ENCODE measurements at regions not wholly inside any gene's neighbourhood (a gene's known extent, or its start where the extent isn't known, plus 50 kb on each side); places are given as distances from the start of the nearest gene placed in this dataset.

GRCh38 chr11:100619484-100619883, 67.6 kb upstream of the ARHGAP42 start:
- ChIA-PET CTCF (no interaction called here), POLR2A (ENCODE audit: low non-redundant PET) (no interaction called here)
- Histone ChIP-seq H3K36me3 (ENCODE audit: insufficient read depth, low read length, poor library complexity, severe bottlenecking) (no peaks in the 10 kb centered on the region), H3K27me3 (replicated peaks; ENCODE audit: insufficient read depth, low read depth, low read length, poor library complexity) (no peaks in the 10 kb centered on the region), H3K4me1 (ENCODE audit: insufficient read depth, low read length, poor library complexity, severe bottlenecking) (no peaks in the 10 kb centered on the region), H3K9me3 (ENCODE audit: low read depth, low read length, poor library complexity, severe bottlenecking) (peaks cover 10% of the 10 kb centered on the region), H3K4me3 (ENCODE audit: low read depth, low read length, poor library complexity, severe bottlenecking) (no peak overlapping the region), H3K27ac (ENCODE audit: low read depth, low read length, poor library complexity, severe bottlenecking) (no peak overlapping the region)
- DNase-seq (ENCODE audit: low spot score): peak; percentile 33
- intact Hi-C loops (cut with micrococcal nuclease; ENCODE audit: unreplicated experiment): no loop called here
- TF ChIP-seq EZH2 (IDR thresholded peaks at IDR 0.05; ENCODE audit: borderline replicate concordance, low read depth, low read length, poor library complexity, severe bottlenecking) (no peak), CTCF (conservative IDR thresholded peaks at IDR 0.05; ENCODE audit: low read depth, low read length) (no peak)
- BruUV-seq (replicated peaks): no TSS peak

GRCh38 chr11:100622404-100622803, 64.7 kb upstream of the ARHGAP42 start:
- CTCF ChIA-PET: no interaction called here
- intact Hi-C loops (cut with micrococcal nuclease; ENCODE audit: unreplicated experiment): no loop called here
- POLR2A ChIA-PET (ENCODE audit: low non-redundant PET): no interaction called here

GRCh38 chr11:100624346-100624745, 62.7 kb upstream of the ARHGAP42 start:
- H3K27me3 ChIP-seq (replicated peaks; ENCODE audit: insufficient read depth, low read depth, low read length, poor library complexity): no peaks in the 10 kb centered on the region
- intact Hi-C loops (cut with micrococcal nuclease; ENCODE audit: unreplicated experiment): no loop called here
- TF ChIP-seq CTCF (conservative IDR thresholded peaks at IDR 0.05; ENCODE audit: low read depth, low read length) (no peak), EZH2 (IDR thresholded peaks at IDR 0.05; ENCODE audit: borderline replicate concordance, low read depth, low read length, poor library complexity, severe bottlenecking) (no peak)
- H3K9me3 ChIP-seq (ENCODE audit: low read depth, low read length, poor library complexity, severe bottlenecking): peaks cover 10% of the 10 kb centered on the region
- H3K4me3 ChIP-seq (ENCODE audit: low read depth, low read length, poor library complexity, severe bottlenecking): no peak overlapping the region
- ChIA-PET CTCF (no interaction called here), POLR2A (ENCODE audit: low non-redundant PET) (no interaction called here)
- no peaks in the 10 kb centered on the region for H3K36me3 ChIP-seq (ENCODE audit: insufficient read depth, low read length, poor library complexity, severe bottlenecking)
- H3K27ac ChIP-seq (ENCODE audit: low read depth, low read length, poor library complexity, severe bottlenecking): no peak overlapping the region
- no peak for DNase-seq (ENCODE audit: low spot score)
- H3K4me1 ChIP-seq (ENCODE audit: insufficient read depth, low read length, poor library complexity, severe bottlenecking): no peaks in the 10 kb centered on the region
- BruUV-seq (replicated peaks): no TSS peak

More at GRCh38 chr11:100622404-100622803, 64.7 kb upstream of the ARHGAP42 start:
- no peaks in the 10 kb centered on the region for H3K27me3 ChIP-seq (replicated peaks; ENCODE audit: insufficient read depth, low read depth, low read length, poor library complexity)
- H3K9me3 ChIP-seq (ENCODE audit: low read depth, low read length, poor library complexity, severe bottlenecking): peaks cover 10% of the 10 kb centered on the region
- no peak for DNase-seq (ENCODE audit: low spot score)
- TF ChIP-seq CTCF (conservative IDR thresholded peaks at IDR 0.05; ENCODE audit: low read depth, low read length): no peak
- H3K36me3 ChIP-seq (ENCODE audit: insufficient read depth, low read length, poor library complexity, severe bottlenecking): no peaks in the 10 kb centered on the region
- H3K4me3 ChIP-seq (ENCODE audit: low read depth, low read length, poor library complexity, severe bottlenecking): no peak overlapping the region
- H3K4me1 ChIP-seq (ENCODE audit: insufficient read depth, low read length, poor library complexity, severe bottlenecking): no peaks in the 10 kb centered on the region
- H3K27ac ChIP-seq (ENCODE audit: low read depth, low read length, poor library complexity, severe bottlenecking): no peak overlapping the region
- no TSS peak for BruUV-seq (replicated peaks)

Measured in A673 (cell line).